ENCODE measurements at regions not wholly inside any gene's neighbourhood (a gene's known extent, or its start where the extent isn't known, plus 50 kb on each side); places are given as distances from the start of the nearest gene placed in this dataset.

- TF ChIP-seq CTCF (IDR thresholded peaks at IDR 0.05; ENCODE audit: insufficient read depth, low read length, poor library complexity, severe bottlenecking) (no peak), EZH2phosphoT487 (conservative IDR thresholded peaks at IDR 0.05; ENCODE audit: low read length) (no peak)
Measured at GRCh38 chr9:82354279-82354659, 365.7 kb downstream of the SPATA31D1 start.
